SU-DHL-6 (cell line): ENCODE measurements at regions not wholly inside any gene's neighbourhood (a gene's known extent, or its start where the extent isn't known, plus 50 kb on each side); places are given as distances from the start of the nearest gene placed in this dataset.

ENCODE experiments used
- H2AFZ ChIP-seq: fragments of 200-600 bp; sonication (generic); 2 replicates; pipeline ENCODE4 v1.6.1; 2014; ENCODE audit warnings: low read depth, mild to moderate bottlenecking, moderate library complexity, mixed read lengths, antibody characterized with exemption, low read length; ENCODE audit not compliant: severe bottlenecking
- H3F3A ChIP-seq: fragments of 200-600 bp; shearing (Covaris generic); 2 replicates; pipeline ENCODE4 v1.6.0; 2016; ENCODE audit warnings: antibody characterized with exemption, mild to moderate bottlenecking; ENCODE audit not compliant: insufficient read depth
- H3K27ac ChIP-seq: fragments of 200-600 bp; sonication (generic); 2 replicates; pipeline ENCODE4 v1.5.1; 2016; ENCODE audit warnings: low read depth, mild to moderate bottlenecking, low read length, moderate library complexity, mixed read lengths
- H3K27me3 ChIP-seq: fragments of 200-600 bp; sonication (generic), shearing (Covaris generic); 2 replicates; pipeline ENCODE4 v1.6.0; 2014; ENCODE audit warnings: mild to moderate bottlenecking, low read length
- H3K36me3 ChIP-seq: fragments of 200-600 bp; sonication (generic); 2 replicates; pipeline ENCODE4 v1.6.1; 2014; ENCODE audit warnings: mild to moderate bottlenecking, low read length, mixed read lengths
- H3K4me2 ChIP-seq: fragments of 300-600, 200-600 bp; shearing (Covaris generic), sonication (generic); 2 replicates; pipeline ENCODE4 v1.6.0; 2014; ENCODE audit warnings: low read length, low read depth, mild to moderate bottlenecking; ENCODE audit not compliant: poor library complexity, severe bottlenecking
- H3K4me3 ChIP-seq: fragments of 200-600 bp; sonication (generic); 2 replicates; pipeline ENCODE4 v1.5.1; 2014; ENCODE audit warnings: antibody characterized with exemption, low read length, mild to moderate bottlenecking, mixed read lengths; ENCODE audit not compliant: insufficient read depth, poor library complexity, severe bottlenecking
- H3K79me2 ChIP-seq: fragments of 200-600 bp; sonication (generic); 2 replicates; pipeline ENCODE4 v1.6.1; 2014; ENCODE audit warnings: mild to moderate bottlenecking, low read length, moderate library complexity; ENCODE audit not compliant: insufficient read depth
- H3K9ac ChIP-seq: fragments of 200-600 bp; sonication (generic); 2 replicates; pipeline ENCODE4 v1.7.0; 2014; ENCODE audit warnings: mild to moderate bottlenecking, low read length
- H3K9me2 ChIP-seq: fragments of 200-600 bp; sonication (generic); replicated peaks from 2 replicates; pipeline ENCODE4 v1.6.1; 2014; ENCODE audit warnings: low read length; ENCODE audit not compliant: insufficient read depth
- H3K9me3 ChIP-seq: fragments of 200-600 bp; sonication (generic); 2 replicates; pipeline ENCODE4 v1.6.1; 2014; ENCODE audit warnings: low read length, mixed read lengths; ENCODE audit not compliant: insufficient read depth
- H4K20me1 ChIP-seq: fragments of 200-600 bp; sonication (generic); 2 replicates; pipeline ENCODE4 v1.6.1; 2014; ENCODE audit warnings: low read depth, mild to moderate bottlenecking, antibody characterized with exemption, low read length, moderate library complexity, mixed read lengths
- EZH2phosphoT487 ChIP-seq: fragments of 200-600 bp; sonication (generic), shearing (Covaris generic); conservative IDR thresholded peaks from 2 replicates; pipeline ENCODE4 v1.6.1; 2018; ENCODE audit warnings: mild to moderate bottlenecking, antibody characterized with exemption, low read length, moderate library complexity, mixed read lengths
- TF ChIP-seq, protein P1 (sequence below): fragments of 200-600 bp; sonication (generic); IDR thresholded peaks from one replicate; pipeline ENCODE4 v1.5.1; 2017; ENCODE audit warnings: antibody characterized with exemption, mild to moderate bottlenecking, low read length, moderate library complexity; ENCODE audit not compliant: insufficient read depth, poor library complexity, severe bottlenecking

DNA sequence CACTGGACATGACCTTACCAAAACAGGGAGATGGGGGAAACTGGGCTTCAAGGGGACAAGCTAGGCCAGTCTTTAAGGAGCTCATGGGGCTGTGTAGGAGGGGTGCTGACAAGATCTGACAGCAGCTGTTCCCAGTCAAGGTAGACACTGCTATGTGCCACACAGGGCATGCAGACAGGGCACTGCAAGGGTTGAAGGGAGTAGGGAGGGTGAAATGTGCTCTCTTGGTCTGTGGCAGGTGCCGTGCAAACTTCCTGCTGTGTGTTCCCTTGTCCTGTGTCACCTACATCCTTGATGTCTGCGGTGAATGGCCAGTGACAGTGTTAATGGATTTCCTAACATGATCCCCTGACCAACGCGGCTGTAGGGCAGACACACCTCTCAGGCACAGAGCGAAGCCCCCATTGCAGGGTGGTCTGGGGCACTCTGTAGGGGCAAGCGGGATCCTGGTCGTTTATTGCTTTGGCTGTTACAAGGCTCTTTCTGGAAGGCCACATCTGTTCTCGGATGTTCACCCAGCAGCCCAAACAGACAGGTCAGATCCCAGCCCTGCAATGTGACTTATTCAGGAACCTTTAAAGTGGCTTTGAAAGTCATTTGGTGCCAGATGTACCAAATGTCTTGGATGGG, 199.5 kb upstream of the ZNF536 start:
- no peak overlapping the region for H3K27ac ChIP-seq
- H3K36me3 ChIP-seq: no peaks in the 10 kb centered on the region
- no peaks in the 10 kb centered on the region for H3K79me2 ChIP-seq
- TF ChIP-seq, protein P1, sequence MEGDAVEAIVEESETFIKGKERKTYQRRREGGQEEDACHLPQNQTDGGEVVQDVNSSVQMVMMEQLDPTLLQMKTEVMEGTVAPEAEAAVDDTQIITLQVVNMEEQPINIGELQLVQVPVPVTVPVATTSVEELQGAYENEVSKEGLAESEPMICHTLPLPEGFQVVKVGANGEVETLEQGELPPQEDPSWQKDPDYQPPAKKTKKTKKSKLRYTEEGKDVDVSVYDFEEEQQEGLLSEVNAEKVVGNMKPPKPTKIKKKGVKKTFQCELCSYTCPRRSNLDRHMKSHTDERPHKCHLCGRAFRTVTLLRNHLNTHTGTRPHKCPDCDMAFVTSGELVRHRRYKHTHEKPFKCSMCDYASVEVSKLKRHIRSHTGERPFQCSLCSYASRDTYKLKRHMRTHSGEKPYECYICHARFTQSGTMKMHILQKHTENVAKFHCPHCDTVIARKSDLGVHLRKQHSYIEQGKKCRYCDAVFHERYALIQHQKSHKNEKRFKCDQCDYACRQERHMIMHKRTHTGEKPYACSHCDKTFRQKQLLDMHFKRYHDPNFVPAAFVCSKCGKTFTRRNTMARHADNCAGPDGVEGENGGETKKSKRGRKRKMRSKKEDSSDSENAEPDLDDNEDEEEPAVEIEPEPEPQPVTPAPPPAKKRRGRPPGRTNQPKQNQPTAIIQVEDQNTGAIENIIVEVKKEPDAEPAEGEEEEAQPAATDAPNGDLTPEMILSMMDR: no peak
- no peak for TF ChIP-seq EZH2phosphoT487
- H3F3A ChIP-seq: no peaks in the 10 kb centered on the region
- H2AFZ ChIP-seq: no peak overlapping the region
- no peaks in the 10 kb centered on the region for H3K9me3 ChIP-seq
- no peak overlapping the region for H3K4me2 ChIP-seq
- H3K9ac ChIP-seq: no peak overlapping the region
- H4K20me1 ChIP-seq: no peaks in the 10 kb centered on the region
- H3K4me3 ChIP-seq: no peak overlapping the region
- no peaks in the 10 kb centered on the region for H3K9me2 ChIP-seq
- no peaks in the 10 kb centered on the region for H3K27me3 ChIP-seq

DNA sequence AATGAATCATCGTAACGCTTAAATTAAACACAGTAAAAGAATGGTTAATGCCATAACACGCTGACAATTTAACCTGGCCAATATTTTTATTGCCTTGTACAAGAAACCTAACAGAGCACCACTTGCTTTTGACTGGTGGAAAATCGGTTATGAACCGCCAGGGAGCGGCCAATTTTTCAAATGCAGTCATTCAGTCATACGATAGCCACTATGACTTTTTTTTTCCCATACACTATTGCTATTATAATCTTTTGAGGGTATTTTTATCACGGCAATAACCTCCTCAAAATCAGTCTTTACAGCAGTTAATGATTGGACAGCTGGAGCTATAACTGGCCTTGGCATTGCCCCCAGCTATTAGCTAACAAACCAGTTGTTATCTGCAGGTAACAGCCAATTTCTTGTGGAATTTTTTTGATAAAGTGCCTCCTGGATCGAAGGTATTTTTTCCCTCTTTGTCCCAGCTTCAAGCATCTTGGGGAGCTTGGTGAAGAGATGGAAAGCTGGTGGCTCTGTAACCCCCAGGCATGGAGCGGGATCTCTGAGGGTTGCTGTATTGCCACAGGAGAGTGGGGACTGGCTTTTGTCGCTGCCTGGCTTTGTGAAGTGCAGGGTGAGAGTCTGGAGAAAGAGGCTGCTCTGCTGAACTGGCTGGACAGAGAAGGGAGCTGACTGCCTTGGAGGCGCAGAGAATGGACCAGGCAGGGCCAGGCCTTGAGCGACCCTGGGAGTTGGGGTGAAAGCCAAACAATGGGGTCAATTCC, 198.4 kb upstream of the ZNF536 start:
- Histone ChIP-seq H3K79me2 (no peaks in the 10 kb centered on the region), H3K27me3 (no peaks in the 10 kb centered on the region)
- TF ChIP-seq, protein P1: no peak

DNA sequence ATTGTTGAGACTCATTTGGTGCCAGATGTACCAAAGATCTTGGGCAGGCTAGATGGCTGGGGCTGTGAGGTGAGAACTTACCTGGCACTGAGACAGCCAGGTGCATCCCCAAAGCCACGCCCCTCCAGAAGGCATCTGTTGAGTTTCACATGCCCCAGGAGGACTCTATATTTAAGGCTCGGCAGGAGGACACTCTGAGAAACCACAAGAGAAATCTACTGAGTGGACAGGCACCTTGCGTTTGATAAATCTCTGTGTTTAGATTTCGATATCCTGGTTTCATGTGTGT, 197.9 kb upstream of the ZNF536 start:
- no peaks in the 10 kb centered on the region for H3K27me3 ChIP-seq
- no peak overlapping the region for H2AFZ ChIP-seq
- H3K9ac ChIP-seq: no peak overlapping the region
- no peaks in the 10 kb centered on the region for H3K9me3 ChIP-seq
- H3F3A ChIP-seq: no peaks in the 10 kb centered on the region
- no peaks in the 10 kb centered on the region for H3K9me2 ChIP-seq
- H3K79me2 ChIP-seq: no peaks in the 10 kb centered on the region
- TF ChIP-seq, protein P1: no peak
- TF ChIP-seq EZH2phosphoT487: no peak
- H3K4me2 ChIP-seq: no peak overlapping the region
- no peak overlapping the region for H3K27ac ChIP-seq
- H4K20me1 ChIP-seq: no peaks in the 10 kb centered on the region
- H3K4me3 ChIP-seq: no peak overlapping the region
- H3K36me3 ChIP-seq: no peaks in the 10 kb centered on the region

More for the DNA sequence above, 198.4 kb upstream of the ZNF536 start:
- Histone ChIP-seq H4K20me1 (no peaks in the 10 kb centered on the region), H3K4me2 (no peak overlapping the region), H3F3A (no peaks in the 10 kb centered on the region), H2AFZ (no peak overlapping the region), H3K9ac (no peak overlapping the region), H3K27ac (no peak overlapping the region), H3K36me3 (no peaks in the 10 kb centered on the region), H3K9me3 (no peaks in the 10 kb centered on the region), H3K9me2 (no peaks in the 10 kb centered on the region), H3K4me3 (no peak overlapping the region)
